ENCODE measurements at regions not wholly inside any gene's neighbourhood (a gene's known extent, or its start where the extent isn't known, plus 50 kb on each side); places are given as distances from the start of the nearest gene placed in this dataset.

DNA sequence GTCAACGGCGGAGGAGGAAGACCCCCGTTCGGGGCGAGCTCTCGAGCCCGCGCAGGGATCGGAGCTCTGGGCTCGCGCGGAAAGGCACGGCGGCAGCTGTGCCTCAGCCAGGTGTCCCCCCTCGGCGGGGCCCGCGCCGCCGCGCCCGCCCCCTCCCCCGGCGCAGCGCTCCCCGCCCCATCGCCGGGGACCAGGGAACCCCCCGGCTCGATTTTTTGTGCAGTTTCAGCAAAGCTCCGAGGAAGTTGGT lies 110.0 kb downstream of the KCNRG start:
- Histone ChIP-seq H4K20me1 (ENCODE audit: insufficient read depth, low read length) (peaks cover 15% of the 10 kb centered on the region; the same call in 1 of the 2 replicates), H3K18ac (ENCODE audit: low read depth, low read length) (peak overlapping the region; percentile 3; the same call in 1 of the 2 replicates), H3K9me3 (ENCODE audit: control insufficient read depth, insufficient read depth, low read length) (no peaks in the 10 kb centered on the region; the same call in 1 of the 2 replicates), H2BK20ac (ENCODE audit: low read depth, low read length) (no peak overlapping the region), H3K36me3 (ENCODE audit: control insufficient read depth, insufficient read depth, low read length) (peaks cover 5% of the 10 kb centered on the region; the same call in 1 of the 2 replicates), H2BK15ac (ENCODE audit: low read depth, low read length) (no peak overlapping the region), H4K5ac (ENCODE audit: low read depth, low read length) (no peak overlapping the region), H3K4me2 (ENCODE audit: low read depth, low read length) (peak overlapping the region; percentile 53), H3K9ac (ENCODE audit: low read depth, low read length) (peak overlapping the region; percentile 93), H4K91ac (ENCODE audit: insufficient read depth, low read depth, low read length) (peak overlapping the region; percentile 84), H2BK5ac (ENCODE audit: low read depth, low read length, poor library complexity, severe bottlenecking) (peak overlapping the region; percentile 91), H3K14ac (replicated peaks; ENCODE audit: low read depth, low read length) (peak overlapping the region; percentile 90; the same call in 1 of the 2 replicates), H2AK9ac (replicated peaks; ENCODE audit: low read depth, low read length, poor library complexity) (peak overlapping the region; percentile 95), H3K56ac (ENCODE audit: extremely low read depth, insufficient read depth, low read length) (peak overlapping the region; percentile 60; the same call in 1 of the 2 replicates), H3K9me1 (ENCODE audit: insufficient read depth, low read length) (peaks cover 11% of the 10 kb centered on the region), H2AK5ac (ENCODE audit: low read depth, low read length) (no peak overlapping the region), H4K8ac (ENCODE audit: low read depth in 2 of 2, low read length in 2 of 2) (peak overlapping the region; percentile 64 to 73; a peak in 2 of 4 replicates), H2BK120ac (ENCODE audit: low read depth, low read length) (peak overlapping the region; percentile 5; the same call in 1 of the 2 replicates), H3K4me3 (ENCODE audit: insufficient read depth, low read depth, low read length) (peak overlapping the region; percentile 89), H3K23ac (ENCODE audit: low read depth, low read length) (0 out of 2 replicates have a peak overlapping the region, but pooled peaks have one; percentile 82), H2AFZ (replicated peaks; ENCODE audit: low read length, poor library complexity) (peak overlapping the region; percentile 95), H3K79me1 (ENCODE audit: low read depth in 1 of 2, low read length in 2 of 2) (peaks cover 17 to 37% of the 10 kb centered on the region in 2 experiments), H3K27ac (ENCODE audit: insufficient read depth, low read length) (peak overlapping the region; percentile 95), H3K27me3 (ENCODE audit: control insufficient read depth, insufficient read depth, low read length) (peaks cover 1% of the 10 kb centered on the region; the same call in 1 of the 2 replicates), H3K4me1 (ENCODE audit: control insufficient read depth, insufficient read depth, low read length) (peaks cover 7% of the 10 kb centered on the region), H3K4ac (ENCODE audit: low read depth, low read length) (peak overlapping the region; percentile 81)
- no peak; the same call in 1 of the 2 replicates for ATAC-seq (ENCODE audit: low read depth)
- DNase-seq, result no peak
- BruUV-seq (replicated peaks), result no TSS peak
- TF ChIP-seq CEBPB (IDR thresholded peaks at IDR 0.05; ENCODE audit: low read depth, low read length) (no peak), SMC3 (IDR thresholded peaks at IDR 0.05; ENCODE audit: low read depth, low read length) (no peak)
- in situ Hi-C loops (cut with MboI; ENCODE audit: low sequenced_read_pairs) (no loop called here), dilution Hi-C loops (cut with HindIII; ENCODE audit: low sequenced_read_pairs, unreplicated experiment) (no loop called here), intact Hi-C loops (cut with micrococcal nuclease) (loop anchor here (1.0 to 10.0 kb wide), 6 partner anchors 128 to 790 kb away; partner anchors contain the start of gene TRIM13)
- ChIA-PET CTCF (interaction anchor here (1.5 kb wide), 1 partner anchor 149 kb away, joined by 6 read pairs; no protein-coding TSS in a partner anchor), POLR2A (ENCODE audit: unreplicated experiment) (interaction anchor here (2.1 kb wide), 2 partner anchors 11 to 405 kb away, joined by 9 to 10 read pairs; no protein-coding TSS in a partner anchor)
- no CpG with 5 or more reads among the region's 31 CpGs for WGBS, 2 experiments (ENCODE audit: extremely low coverage in 2 of 2, insufficient read length in 1 of 2)
